Mucosa of descending colon (tissue), 3 donors: ENCODE measurements at regions not wholly inside any gene's neighbourhood (a gene's known extent, or its start where the extent isn't known, plus 50 kb on each side); places are given as distances from the start of the nearest gene placed in this dataset.

Experiments used
- ATAC-seq: fragments of 200-7000 bp; cut with Tn5 transposase; one replicate; pipeline ENCODE4 v1.9.1; 2020; ENCODE audit warnings: mild to moderate bottlenecking, moderate library complexity
- DNase-seq, 3 donors: peaks; one replicate each; pipeline ENCODE4 v3.0.0-alpha.2; 2020
- H3K36me3 ChIP-seq: fragments of 200-600 bp; one replicate; pipeline ENCODE4 v1.8.0; 2021; ENCODE audit warnings: low read depth, mild to moderate bottlenecking
- H3K4me1 ChIP-seq: fragments of 200-600 bp; one replicate; pipeline ENCODE4 v1.8.0; 2021; ENCODE audit warnings: low read depth, mild to moderate bottlenecking
- H3K4me3 ChIP-seq: fragments of 200-600 bp; one replicate; pipeline ENCODE4 v1.8.0; 2021; ENCODE audit warnings: mild to moderate bottlenecking
- H3K9me3 ChIP-seq: fragments of 200-600 bp; one replicate; pipeline ENCODE4 v1.8.0; 2021; ENCODE audit warnings: mild to moderate bottlenecking
- intact Hi-C, 2 donors: fragments of 100-400 bp; cut with DNase I in 1 of 2; cut with micrococcal nuclease in 1 of 2; formaldehyde crosslinking; loops; one replicate each; pipeline versions ENCODE4 v1.11.0 to v1.11.1; 2022; cut with DNase I, micrococcal nuclease
- TF ChIP-seq, protein P1 (sequence below): fragments of 200-600 bp; IDR thresholded peaks from one replicate; pipeline ENCODE4 v1.8.0; 2022; ENCODE audit warnings: antibody characterized with exemption, mild to moderate bottlenecking
- donor health status: DM: no; HTN: no; CAD: no; lungs with moderate emphysema.
- donor health status: DM: no; HTN: no; CAD: no.
- donor health status: DM: no; HTN: yes; CAD: no.

DNA sequence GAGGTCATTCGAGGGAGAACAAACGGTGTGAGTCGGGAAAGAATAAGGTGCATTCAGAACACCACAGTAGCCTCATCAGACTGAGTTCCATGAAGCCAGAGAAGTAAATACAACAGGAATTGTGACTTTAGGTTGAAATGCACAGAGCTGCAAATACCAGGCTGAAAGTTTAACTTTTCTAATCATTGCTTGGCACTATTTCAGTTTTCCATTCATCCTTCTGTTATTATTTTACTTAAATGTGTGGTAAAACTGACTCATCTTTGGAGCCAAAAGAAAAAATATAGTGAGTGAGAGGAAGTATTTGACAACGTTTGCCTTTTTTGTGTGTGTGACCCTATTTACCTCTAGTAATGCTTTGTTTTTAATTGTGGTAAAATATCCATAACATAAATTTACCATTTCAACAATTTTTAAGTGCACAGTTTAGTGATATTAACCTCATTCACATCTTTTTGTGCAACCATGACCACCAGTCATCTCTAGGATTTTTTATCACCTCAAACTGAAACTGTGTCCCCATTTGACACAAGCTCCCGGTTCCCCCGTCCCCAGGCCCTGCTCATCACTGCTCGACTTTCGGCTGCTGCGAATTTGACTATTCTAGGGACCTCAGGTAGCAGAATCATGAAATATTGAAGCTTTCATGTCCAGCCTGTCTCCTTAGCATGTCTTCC, 166.8 kb downstream of the HSD17B3 start:
- DNase-seq (no peak), ATAC-seq (no peak)
- Histone ChIP-seq H3K4me1 (peaks cover 14% of the 10 kb centered on the region), H3K36me3 (no peaks in the 10 kb centered on the region), H3K9me3 (no peaks in the 10 kb centered on the region), H3K4me3 (no peak overlapping the region)
- TF ChIP-seq, protein P1, sequence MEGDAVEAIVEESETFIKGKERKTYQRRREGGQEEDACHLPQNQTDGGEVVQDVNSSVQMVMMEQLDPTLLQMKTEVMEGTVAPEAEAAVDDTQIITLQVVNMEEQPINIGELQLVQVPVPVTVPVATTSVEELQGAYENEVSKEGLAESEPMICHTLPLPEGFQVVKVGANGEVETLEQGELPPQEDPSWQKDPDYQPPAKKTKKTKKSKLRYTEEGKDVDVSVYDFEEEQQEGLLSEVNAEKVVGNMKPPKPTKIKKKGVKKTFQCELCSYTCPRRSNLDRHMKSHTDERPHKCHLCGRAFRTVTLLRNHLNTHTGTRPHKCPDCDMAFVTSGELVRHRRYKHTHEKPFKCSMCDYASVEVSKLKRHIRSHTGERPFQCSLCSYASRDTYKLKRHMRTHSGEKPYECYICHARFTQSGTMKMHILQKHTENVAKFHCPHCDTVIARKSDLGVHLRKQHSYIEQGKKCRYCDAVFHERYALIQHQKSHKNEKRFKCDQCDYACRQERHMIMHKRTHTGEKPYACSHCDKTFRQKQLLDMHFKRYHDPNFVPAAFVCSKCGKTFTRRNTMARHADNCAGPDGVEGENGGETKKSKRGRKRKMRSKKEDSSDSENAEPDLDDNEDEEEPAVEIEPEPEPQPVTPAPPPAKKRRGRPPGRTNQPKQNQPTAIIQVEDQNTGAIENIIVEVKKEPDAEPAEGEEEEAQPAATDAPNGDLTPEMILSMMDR, result no peak
- intact Hi-C loops, result no loop called here

GRCh38 chr9:96133321-96134021, 168.5 kb downstream of the HSD17B3 start:
- intact Hi-C loops, result no loop called here
- TF ChIP-seq, protein P1, result no peak
- DNase-seq (no peak), ATAC-seq (no peak)
- Histone ChIP-seq H3K36me3 (no peaks in the 10 kb centered on the region), H3K9me3 (no peaks in the 10 kb centered on the region), H3K4me1 (peaks cover 14% of the 10 kb centered on the region), H3K4me3 (no peak overlapping the region)

- TF ChIP-seq, protein P1, result no peak
- no peaks in the 10 kb centered on the region for H3K9me3 ChIP-seq
- intact Hi-C loops, result no loop called here
- H3K4me3 ChIP-seq, result no peak overlapping the region
- H3K36me3 ChIP-seq, result no peaks in the 10 kb centered on the region
- ATAC-seq, result no peak
- H3K4me1 ChIP-seq, result peaks cover 3% of the 10 kb centered on the region
- DNase-seq, result no peak
Observed at GRCh38 chr9:96131825-96132224, 170.2 kb downstream of the HSD17B3 start.

DNA sequence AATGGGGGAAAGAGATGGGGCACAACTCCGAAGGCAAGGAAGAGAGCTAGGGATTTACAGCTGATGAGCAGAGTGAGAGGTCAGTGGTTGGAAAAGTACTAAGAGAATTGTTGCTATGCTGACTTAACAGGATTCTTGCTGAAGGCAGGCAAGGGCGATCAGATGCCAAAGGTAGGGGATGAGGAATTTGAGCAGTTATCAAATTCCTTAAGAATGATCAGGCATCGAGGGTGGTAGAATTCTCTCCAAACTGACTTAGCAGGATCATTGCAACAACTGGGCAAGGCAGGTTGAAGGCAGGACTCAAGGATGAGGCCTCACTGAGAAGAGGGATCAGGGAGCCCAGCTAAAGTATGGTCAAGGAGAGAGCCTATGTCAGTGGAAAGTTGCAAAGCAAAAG, 171.0 kb downstream of the HSD17B3 start:
- intact Hi-C loops, result no loop called here
- H3K36me3 ChIP-seq, result no peaks in the 10 kb centered on the region
- H3K4me3 ChIP-seq, result no peak overlapping the region
- H3K4me1 ChIP-seq, result no peaks in the 10 kb centered on the region
- TF ChIP-seq, protein P1, result no peak
- DNase-seq (no peak), ATAC-seq (no peak)
- no peaks in the 10 kb centered on the region for H3K9me3 ChIP-seq

- no peak for ATAC-seq
- TF ChIP-seq, protein P1, result no peak
Observed at GRCh38 chr9:96129747-96130146, 172.2 kb downstream of the HSD17B3 start.

More at GRCh38 chr9:96129747-96130146, 172.2 kb downstream of the HSD17B3 start:
- H3K4me1 ChIP-seq, result no peaks in the 10 kb centered on the region
- no peak for DNase-seq
- H3K36me3 ChIP-seq, result no peaks in the 10 kb centered on the region
- no peak overlapping the region for H3K4me3 ChIP-seq
- no peaks in the 10 kb centered on the region for H3K9me3 ChIP-seq
- intact Hi-C loops, result no loop called here
